GM12878 (cell line): ENCODE measurements at regions not wholly inside any gene's neighbourhood (a gene's known extent, or its start where the extent isn't known, plus 50 kb on each side); places are given as distances from the start of the nearest gene placed in this dataset.

Source experiments
- ATAC-seq: fragments of 200-7000 bp; cut with Tn5 transposase; 3 replicates; pipeline ENCODE4 v1.9.1; 2020; ENCODE audit warnings: mild to moderate bottlenecking, moderate library complexity
- BruUV-seq: library from RNA; stranded (reverse); fragments of 400-500 nt; replicated peaks from 2 replicates; lab custom pipeline; 2021; lab: Mats Ljungman, UMichigan
- CTCF ChIA-PET: fragments of 300-600 bp; sonication (Branson Sonifier 250); formaldehyde crosslinking; extraction: SDS; loops from one replicate; lab custom pipeline; 2021; ENCODE audit warnings: inconsistent platforms; lab: Yijun Ruan, JAX
- POLR2A ChIA-PET: fragments of 350-600 bp; formaldehyde crosslinking; extraction: SDS; loops from one replicate; lab custom pipeline; 2021; ENCODE audit warnings: inconsistent platforms; lab: Charles Lee
- RAD21 ChIA-PET: fragments of 300-600 bp; sonication (Branson Sonifier 250); formaldehyde crosslinking; loops from one replicate; lab custom pipeline; 2023; ENCODE audit warnings: antibody characterized with exemption; ENCODE audit not compliant: unreplicated experiment; lab: Charles Lee
- SMC1A ChIA-PET: fragments of 300-600 bp; sonication (Branson Sonifier 250); formaldehyde crosslinking; loops from one replicate; lab custom pipeline; 2023; ENCODE audit not compliant: unreplicated experiment, uncharacterized antibody; lab: Charles Lee
- DNase-seq: peaks from one replicate; pipeline ENCODE4 v3.0.0-alpha.2; 2011; ENCODE audit warnings: low read depth, low spot score
- FAIRE-seq: peaks from 3 replicates; lab custom pipeline; 2011; peaks lifted over from hg19 to GRCh38; lab: Jason Lieb, UNC
- H2AFZ ChIP-seq: 2 replicates; pipeline ENCODE4 v1.6.0; 2011; ENCODE audit warnings: low read depth, low read length, control low read depth; ENCODE audit not compliant: control insufficient read depth
- H3K27ac ChIP-seq: 2 replicates; pipeline ENCODE4 v1.5.1; 2011; ENCODE audit warnings: control low read depth; ENCODE audit not compliant: control insufficient read depth, insufficient read depth
- H3K27me3 ChIP-seq, 2 experiments: replicated peaks in 1 of 2; 2 replicates each; pipeline versions ENCODE4 v1.6.0 to v1.6.1; 2011; ENCODE audit warnings: low read length in 1 of 2; ENCODE audit not compliant: control insufficient read depth in 2 of 2, insufficient read depth in 2 of 2
- H3K36me3 ChIP-seq, 2 experiments: 2 replicates each; pipeline ENCODE4 v1.5.1; 2011; ENCODE audit warnings: low read length in 1 of 2; ENCODE audit not compliant: control insufficient read depth in 2 of 2, insufficient read depth in 2 of 2
- H3K4me1 ChIP-seq: 2 replicates; pipeline ENCODE4 v1.6.1; 2011; ENCODE audit warnings: mild to moderate bottlenecking, low read length, moderate library complexity, mixed read lengths; ENCODE audit not compliant: control insufficient read depth, insufficient read depth
- H3K4me2 ChIP-seq: 2 replicates; pipeline ENCODE4 v1.6.0; 2011; ENCODE audit warnings: control low read depth; ENCODE audit not compliant: control insufficient read depth, insufficient read depth
- H3K4me3 ChIP-seq: fragments of 200-600 bp; sonication (generic); 2 replicates; pipeline ENCODE4 v1.5.1; 2016
- H3K79me2 ChIP-seq: 2 replicates; pipeline ENCODE4 v1.6.0; 2011; ENCODE audit warnings: low read length; ENCODE audit not compliant: control insufficient read depth, insufficient read depth
- H3K9ac ChIP-seq: 2 replicates; pipeline ENCODE4 v1.8.0; 2011; ENCODE audit warnings: low read length, control low read depth, mixed read lengths; ENCODE audit not compliant: control insufficient read depth, insufficient read depth
- H3K9me3 ChIP-seq: replicated peaks from 3 replicates; pipeline ENCODE4 v1.5.1; 2011; ENCODE audit warnings: mild to moderate bottlenecking, low read length; ENCODE audit not compliant: control insufficient read depth, insufficient read depth
- H4K20me1 ChIP-seq: 2 replicates; pipeline ENCODE4 v1.6.0; 2011; ENCODE audit not compliant: control insufficient read depth, insufficient read depth
- ESRRA ChIP-seq: IDR thresholded peaks from 2 replicates; pipeline ENCODE4 v1.6.1; 2012; ENCODE audit warnings: mild to moderate bottlenecking, low read length, improper control_type of control experiment
- EZH2 ChIP-seq: IDR thresholded peaks from 2 replicates; pipeline ENCODE4 v1.6.1; 2012; ENCODE audit warnings: low read depth, mild to moderate bottlenecking, control low read depth, inconsistent platforms, low read length, borderline replicate concordance; ENCODE audit not compliant: control insufficient read depth
- GATAD2B ChIP-seq: fragments of 450-650 bp; conservative IDR thresholded peaks from 2 replicates; pipeline ENCODE4 v1.6.1; 2017; ENCODE audit warnings: low read depth, mild to moderate bottlenecking, moderate library complexity
- NR2C2 ChIP-seq: IDR thresholded peaks from 2 replicates; pipeline ENCODE4 v1.6.1; 2011; ENCODE audit warnings: borderline replicate concordance, low read depth; ENCODE audit not compliant: control insufficient read depth, insufficient read length
- RAD21 ChIP-seq: IDR thresholded peaks from 2 replicates; pipeline ENCODE4 v1.6.1; 2011; ENCODE audit warnings: mild to moderate bottlenecking, low read depth, low read length, moderate library complexity; ENCODE audit not compliant: insufficient read depth
- SUPT20H ChIP-seq: IDR thresholded peaks from 2 replicates; pipeline ENCODE4 v1.6.1; 2011; ENCODE audit warnings: low read depth, mild to moderate bottlenecking, low read length, moderate library complexity, borderline replicate concordance; ENCODE audit not compliant: control insufficient read depth
- WGBS: methylation state at CpG from one replicate; pipeline ENCODE4 v1.1.6; 2016; ENCODE audit warnings: low lambda C conversion rate; ENCODE audit not compliant: insufficient replicate concordance, insufficient coverage; ENCODE audit errors: missing lambda C conversion rate; 5-methylcytosine and 5-hydroxymethylcytosine counted together
- in situ Hi-C: fragments of 300-500 bp; cut with MboI; formaldehyde crosslinking; loops from 9 replicates; pipeline ENCODE4 v1.14.3; 2018; ENCODE audit warnings: mixed read lengths
- intact Hi-C: fragments of 100-400 bp; cut with micrococcal nuclease; formaldehyde crosslinking; loops from one replicate; pipeline ENCODE4 v1.14.2; 2022; ENCODE audit not compliant: unreplicated experiment
- TF ChIP-seq, protein P1 (sequence below): fragments of 450-650 bp; IDR thresholded peaks from 2 replicates; pipeline ENCODE4 v1.6.1; 2017; ENCODE audit warnings: mild to moderate bottlenecking, moderate library complexity
- TF ChIP-seq, protein P2 (sequence below): fragments of 450-650 bp; IDR thresholded peaks from 2 replicates; pipeline ENCODE4 v1.6.1; 2014; ENCODE audit warnings: mild to moderate bottlenecking
- TF ChIP-seq, protein P3 (sequence below): IDR thresholded peaks from 2 replicates; pipeline ENCODE4 v1.6.1; 2011; ENCODE audit warnings: borderline replicate concordance, low read depth, mild to moderate bottlenecking, moderate library complexity, low read length; ENCODE audit not compliant: insufficient read depth, poor library complexity, severe bottlenecking

GRCh38 chr7:142457146-142457703 is 199.4 kb upstream of the PRSS58 start (continued):
- no peak for TF ChIP-seq SUPT20H
- TF ChIP-seq, protein P1, sequence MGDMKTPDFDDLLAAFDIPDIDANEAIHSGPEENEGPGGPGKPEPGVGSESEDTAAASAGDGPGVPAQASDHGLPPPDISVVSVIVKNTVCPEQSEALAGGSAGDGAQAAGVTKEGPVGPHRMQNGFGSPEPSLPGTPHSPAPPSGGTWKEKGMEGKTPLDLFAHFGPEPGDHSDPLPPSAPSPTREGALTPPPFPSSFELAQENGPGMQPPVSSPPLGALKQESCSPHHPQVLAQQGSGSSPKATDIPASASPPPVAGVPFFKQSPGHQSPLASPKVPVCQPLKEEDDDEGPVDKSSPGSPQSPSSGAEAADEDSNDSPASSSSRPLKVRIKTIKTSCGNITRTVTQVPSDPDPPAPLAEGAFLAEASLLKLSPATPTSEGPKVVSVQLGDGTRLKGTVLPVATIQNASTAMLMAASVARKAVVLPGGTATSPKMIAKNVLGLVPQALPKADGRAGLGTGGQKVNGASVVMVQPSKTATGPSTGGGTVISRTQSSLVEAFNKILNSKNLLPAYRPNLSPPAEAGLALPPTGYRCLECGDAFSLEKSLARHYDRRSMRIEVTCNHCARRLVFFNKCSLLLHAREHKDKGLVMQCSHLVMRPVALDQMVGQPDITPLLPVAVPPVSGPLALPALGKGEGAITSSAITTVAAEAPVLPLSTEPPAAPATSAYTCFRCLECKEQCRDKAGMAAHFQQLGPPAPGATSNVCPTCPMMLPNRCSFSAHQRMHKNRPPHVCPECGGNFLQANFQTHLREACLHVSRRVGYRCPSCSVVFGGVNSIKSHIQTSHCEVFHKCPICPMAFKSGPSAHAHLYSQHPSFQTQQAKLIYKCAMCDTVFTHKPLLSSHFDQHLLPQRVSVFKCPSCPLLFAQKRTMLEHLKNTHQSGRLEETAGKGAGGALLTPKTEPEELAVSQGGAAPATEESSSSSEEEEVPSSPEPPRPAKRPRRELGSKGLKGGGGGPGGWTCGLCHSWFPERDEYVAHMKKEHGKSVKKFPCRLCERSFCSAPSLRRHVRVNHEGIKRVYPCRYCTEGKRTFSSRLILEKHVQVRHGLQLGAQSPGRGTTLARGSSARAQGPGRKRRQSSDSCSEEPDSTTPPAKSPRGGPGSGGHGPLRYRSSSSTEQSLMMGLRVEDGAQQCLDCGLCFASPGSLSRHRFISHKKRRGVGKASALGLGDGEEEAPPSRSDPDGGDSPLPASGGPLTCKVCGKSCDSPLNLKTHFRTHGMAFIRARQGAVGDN: no peak

DNA sequence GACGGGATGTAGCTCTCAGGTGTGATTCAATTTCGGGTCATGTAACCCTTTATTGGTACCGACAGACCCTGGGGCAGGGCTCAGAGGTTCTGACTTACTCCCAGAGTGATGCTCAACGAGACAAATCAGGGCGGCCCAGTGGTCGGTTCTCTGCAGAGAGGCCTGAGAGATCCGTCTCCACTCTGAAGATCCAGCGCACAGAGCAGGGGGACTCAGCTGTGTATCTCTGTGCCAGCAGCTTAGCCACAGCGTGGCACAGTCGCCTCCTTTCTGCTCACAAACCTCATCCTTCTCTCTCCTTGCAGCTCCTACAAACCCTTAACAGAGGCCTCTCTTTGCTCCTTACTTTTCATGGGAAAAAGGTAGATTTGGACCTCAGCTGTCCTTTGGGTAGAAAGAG is 197.5 kb upstream of the PRSS58 start:
- RAD21 ChIA-PET: no interaction called here
- CTCF ChIA-PET: interaction anchor here (20.9 kb wide), 1 partner anchor 28 kb away, joined by 205 read pairs; no protein-coding TSS in a partner anchor

More for the DNA sequence above, 197.5 kb upstream of the PRSS58 start:
- Histone ChIP-seq H3K9ac (no peak overlapping the region), H3K4me3 (no peak overlapping the region), H3K27me3 (peaks cover 0 to 4% of the 10 kb centered on the region in 2 experiments; a peak in 2 of 4 replicates), H3K4me2 (no peak overlapping the region), H4K20me1 (no peaks in the 10 kb centered on the region), H3K9me3 (no peaks in the 10 kb centered on the region), H3K27ac (no peak overlapping the region), H2AFZ (no peak overlapping the region), H3K36me3 (no peaks in the 10 kb centered on the region), H3K79me2 (no peaks in the 10 kb centered on the region), H3K4me1 (no peaks in the 10 kb centered on the region)
- 37% methylated on average over 10 of the region's 10 CpGs for WGBS
- FAIRE-seq (no peak), ATAC-seq (no peak), DNase-seq (no peak)
- ChIA-PET SMC1A (no interaction called here), POLR2A (no interaction called here)
- in situ Hi-C loops (no loop called here), intact Hi-C loops (no loop called here)
- TF ChIP-seq, protein P2, sequence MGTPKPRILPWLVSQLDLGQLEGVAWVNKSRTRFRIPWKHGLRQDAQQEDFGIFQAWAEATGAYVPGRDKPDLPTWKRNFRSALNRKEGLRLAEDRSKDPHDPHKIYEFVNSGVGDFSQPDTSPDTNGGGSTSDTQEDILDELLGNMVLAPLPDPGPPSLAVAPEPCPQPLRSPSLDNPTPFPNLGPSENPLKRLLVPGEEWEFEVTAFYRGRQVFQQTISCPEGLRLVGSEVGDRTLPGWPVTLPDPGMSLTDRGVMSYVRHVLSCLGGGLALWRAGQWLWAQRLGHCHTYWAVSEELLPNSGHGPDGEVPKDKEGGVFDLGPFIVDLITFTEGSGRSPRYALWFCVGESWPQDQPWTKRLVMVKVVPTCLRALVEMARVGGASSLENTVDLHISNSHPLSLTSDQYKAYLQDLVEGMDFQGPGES: no peak
- TF ChIP-seq, protein P3, sequence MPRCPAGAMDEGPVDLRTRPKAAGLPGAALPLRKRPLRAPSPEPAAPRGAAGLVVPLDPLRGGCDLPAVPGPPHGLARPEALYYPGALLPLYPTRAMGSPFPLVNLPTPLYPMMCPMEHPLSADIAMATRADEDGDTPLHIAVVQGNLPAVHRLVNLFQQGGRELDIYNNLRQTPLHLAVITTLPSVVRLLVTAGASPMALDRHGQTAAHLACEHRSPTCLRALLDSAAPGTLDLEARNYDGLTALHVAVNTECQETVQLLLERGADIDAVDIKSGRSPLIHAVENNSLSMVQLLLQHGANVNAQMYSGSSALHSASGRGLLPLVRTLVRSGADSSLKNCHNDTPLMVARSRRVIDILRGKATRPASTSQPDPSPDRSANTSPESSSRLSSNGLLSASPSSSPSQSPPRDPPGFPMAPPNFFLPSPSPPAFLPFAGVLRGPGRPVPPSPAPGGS: no peak
- TF ChIP-seq NR2C2: no peak
- no peak for TF ChIP-seq ESRRA
- TF ChIP-seq GATAD2B: no peak
- TF ChIP-seq RAD21: no peak
- TF ChIP-seq EZH2: no peak
- BruUV-seq: no TSS peak
